Suprapubic skin (tissue), 4 donors: ENCODE measurements at regions not wholly inside any gene's neighbourhood (a gene's known extent, or its start where the extent isn't known, plus 50 kb on each side); places are given as distances from the start of the nearest gene placed in this dataset.

Experiments used
- CTCF ChIP-seq, 2 donors: fragments of 200-600 bp in 1 of 2; fragments of 450-650 bp in 1 of 2; sonication (generic) in 1 of 2; IDR thresholded peaks; one replicate each; pipeline ENCODE4 v1.5.1; 2016 to 2019; ENCODE audit warnings: antibody characterized with exemption in 2 of 2, mild to moderate bottlenecking in 1 of 2, moderate library complexity in 1 of 2
- EP300 ChIP-seq: sonication (generic); formaldehyde crosslinking; IDR thresholded peaks from one replicate; pipeline ENCODE4 v1.6.1; 2017; ENCODE audit warnings: antibody characterized with exemption
- POLR2A ChIP-seq, 2 donors: fragments of 450-650 bp; IDR thresholded peaks; one replicate each; pipeline ENCODE4 v1.6.1; 2017; ENCODE audit warnings: antibody characterized with exemption in 2 of 2, mild to moderate bottlenecking in 2 of 2, moderate library complexity in 2 of 2
- POLR2AphosphoS5 ChIP-seq, 3 donors: sonication (generic); formaldehyde crosslinking; IDR thresholded peaks; one replicate each; pipeline ENCODE4 v1.6.1; 2017; ENCODE audit warnings: antibody characterized with exemption in 3 of 3

- TF ChIP-seq CTCF (IDR thresholded peaks at IDR 0.05) (no peak), POLR2A (IDR thresholded peaks at IDR 0.05) (no peak), POLR2AphosphoS5 (IDR thresholded peaks at IDR 0.05) (no peak), EP300 (no peak)
These were observed 229.2 kb downstream of the MFSD1 start for GRCh38 chr3:159030886-159031679.
